H1 (cell line): ENCODE measurements at regions not wholly inside any gene's neighbourhood (a gene's known extent, or its start where the extent isn't known, plus 50 kb on each side); places are given as distances from the start of the nearest gene placed in this dataset.

Source experiments
- CHD1 ChIP-seq: IDR thresholded peaks from 2 replicates; pipeline ENCODE4 v1.6.1; 2012; ENCODE audit warnings: low read depth, low read length, improper control_type of control experiment
- EGR1 ChIP-seq: IDR thresholded peaks from 2 replicates; pipeline ENCODE4 v1.6.1; 2011; ENCODE audit warnings: low read depth, low read length, borderline replicate concordance
- MAFK ChIP-seq: IDR thresholded peaks from 2 replicates; pipeline ENCODE4 v1.6.1; 2012; ENCODE audit warnings: low read depth, mild to moderate bottlenecking, improper control_type of control experiment, low read length
- RAD21 ChIP-seq, 2 experiments: IDR thresholded peaks in 1 of 2; conservative IDR thresholded peaks in 1 of 2; 2 replicates each; pipeline ENCODE4 v1.6.1; 2011; ENCODE audit warnings: low read depth in 2 of 2, low read length in 2 of 2, improper control_type of control experiment in 1 of 2, inconsistent platforms in 1 of 2, mild to moderate bottlenecking in 1 of 2, moderate library complexity in 1 of 2
- RBBP5 ChIP-seq: IDR thresholded peaks from 2 replicates; pipeline ENCODE4 v1.7.1; 2012; ENCODE audit warnings: low read depth, mild to moderate bottlenecking, inconsistent platforms, low read length, moderate library complexity, borderline replicate concordance
- RNF2 ChIP-seq: fragments of 200-900, 300-1000 bp; sonication (generic); IDR thresholded peaks from 2 replicates; pipeline ENCODE4 v1.7.1; 2016; ENCODE audit warnings: borderline replicate concordance, low read depth, mild to moderate bottlenecking, antibody characterized with exemption, low read length; ENCODE audit not compliant: poor library complexity, severe bottlenecking; ENCODE audit errors: missing control alignments
- TF ChIP-seq, protein P1 (sequence below): IDR thresholded peaks from 2 replicates; pipeline ENCODE4 v1.6.1; 2012; ENCODE audit warnings: inconsistent platforms
- TF ChIP-seq, protein P2 (sequence below): IDR thresholded peaks from 2 replicates; pipeline ENCODE4 v1.6.1; 2011; ENCODE audit warnings: low read depth, mild to moderate bottlenecking, low read length; ENCODE audit not compliant: insufficient read depth

DNA sequence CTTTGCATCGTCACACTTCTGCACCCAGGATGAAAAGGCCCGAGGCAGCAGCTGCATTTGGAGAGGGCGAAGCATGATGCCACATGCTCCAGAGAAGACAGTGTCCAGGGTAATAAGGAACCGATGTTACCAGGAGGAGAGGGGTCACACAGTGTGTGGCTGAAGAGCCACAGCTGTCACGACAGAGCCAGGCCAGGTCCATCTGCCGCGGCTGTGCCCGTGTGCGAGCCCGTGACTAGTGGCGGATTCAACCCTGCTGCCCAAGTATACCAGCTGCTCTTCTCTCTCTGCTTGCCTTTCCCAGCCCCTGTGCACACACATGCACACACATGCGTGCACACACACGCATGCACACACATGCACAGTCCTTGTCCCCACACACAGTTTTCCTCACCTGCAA, 1432.5 kb downstream of the BRD1 start (continued):
- TF ChIP-seq RAD21 (IDR thresholded peaks at IDR 0.05 in 1 of 2, conservative IDR thresholded peaks at IDR 0.05 in 1 of 2; ENCODE audit: low read depth in 2 of 2, low read length in 2 of 2) (no peak), RBBP5 (no peak), CHD1 (no peak), MAFK (no peak), RNF2 (no peak), EGR1 (no peak)
- TF ChIP-seq, protein P1, sequence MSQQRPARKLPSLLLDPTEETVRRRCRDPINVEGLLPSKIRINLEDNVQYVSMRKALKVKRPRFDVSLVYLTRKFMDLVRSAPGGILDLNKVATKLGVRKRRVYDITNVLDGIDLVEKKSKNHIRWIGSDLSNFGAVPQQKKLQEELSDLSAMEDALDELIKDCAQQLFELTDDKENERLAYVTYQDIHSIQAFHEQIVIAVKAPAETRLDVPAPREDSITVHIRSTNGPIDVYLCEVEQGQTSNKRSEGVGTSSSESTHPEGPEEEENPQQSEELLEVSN: no peak
- TF ChIP-seq, protein P2, sequence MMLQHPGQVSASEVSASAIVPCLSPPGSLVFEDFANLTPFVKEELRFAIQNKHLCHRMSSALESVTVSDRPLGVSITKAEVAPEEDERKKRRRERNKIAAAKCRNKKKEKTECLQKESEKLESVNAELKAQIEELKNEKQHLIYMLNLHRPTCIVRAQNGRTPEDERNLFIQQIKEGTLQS: no peak
